UCSD-AML1 (cell line): ENCODE measurements at regions not wholly inside any gene's neighbourhood (a gene's known extent, or its start where the extent isn't known, plus 50 kb on each side); places are given as distances from the start of the nearest gene placed in this dataset.

Experiments
- DNase-seq: peaks from one replicate; lab custom pipeline; 2025; ENCODE audit not compliant: unreplicated experiment; lab: John Stamatoyannopoulos, UW

- no peak for DNase-seq
Measured at GRCh38 chr1:208298593-208299269, 54.5 kb upstream of the PLXNA2 start.

GRCh38 chr1:208300084-208300770, 56.0 kb upstream of the PLXNA2 start:
- no peak for DNase-seq

- no peak for DNase-seq
Measured at GRCh38 chr1:208302699-208303238, 58.6 kb upstream of the PLXNA2 start.

- no peak for DNase-seq
Measured at GRCh38 chr1:208303743-208304712, 59.8 kb upstream of the PLXNA2 start.

- no peak for DNase-seq
Measured at GRCh38 chr1:208308221-208308620, 64.0 kb upstream of the PLXNA2 start.

- DNase-seq = no peak
Measured at GRCh38 chr1:208309771-208310170, 65.6 kb upstream of the PLXNA2 start.

GRCh38 chr1:208312706-208313105, 68.5 kb upstream of the PLXNA2 start:
- no peak for DNase-seq

- no peak for DNase-seq
Measured at GRCh38 chr1:208314431-208314830, 70.2 kb upstream of the PLXNA2 start.

GRCh38 chr1:208318150-208318734, 74.1 kb upstream of the PLXNA2 start:
- DNase-seq = no peak

- DNase-seq = no peak
Measured at GRCh38 chr1:208324005-208324404, 79.8 kb upstream of the PLXNA2 start.

GRCh38 chr1:208326033-208326432, 81.8 kb upstream of the PLXNA2 start:
- DNase-seq = no peak

- no peak for DNase-seq
Measured at GRCh38 chr1:208329300-208329699, 85.1 kb upstream of the PLXNA2 start.

GRCh38 chr1:208332036-208332773, 88.0 kb upstream of the PLXNA2 start:
- DNase-seq = no peak

- DNase-seq = no peak
Measured at GRCh38 chr1:208332774-208333126, 88.6 kb upstream of the PLXNA2 start.

GRCh38 chr1:208333676-208334075, 89.5 kb upstream of the PLXNA2 start:
- no peak for DNase-seq

GRCh38 chr1:208335371-208336136, 91.4 kb upstream of the PLXNA2 start:
- DNase-seq = no peak

- DNase-seq = no peak
Measured at GRCh38 chr1:208336137-208336518, 91.9 kb upstream of the PLXNA2 start.

- no peak for DNase-seq
Measured at GRCh38 chr1:208339911-208340310, 95.7 kb upstream of the PLXNA2 start.

- DNase-seq = no peak
Measured at GRCh38 chr1:208343226-208343625, 99.0 kb upstream of the PLXNA2 start.
